ENCODE measurements at regions not wholly inside any gene's neighbourhood (a gene's known extent, or its start where the extent isn't known, plus 50 kb on each side); places are given as distances from the start of the nearest gene placed in this dataset.

DNA sequence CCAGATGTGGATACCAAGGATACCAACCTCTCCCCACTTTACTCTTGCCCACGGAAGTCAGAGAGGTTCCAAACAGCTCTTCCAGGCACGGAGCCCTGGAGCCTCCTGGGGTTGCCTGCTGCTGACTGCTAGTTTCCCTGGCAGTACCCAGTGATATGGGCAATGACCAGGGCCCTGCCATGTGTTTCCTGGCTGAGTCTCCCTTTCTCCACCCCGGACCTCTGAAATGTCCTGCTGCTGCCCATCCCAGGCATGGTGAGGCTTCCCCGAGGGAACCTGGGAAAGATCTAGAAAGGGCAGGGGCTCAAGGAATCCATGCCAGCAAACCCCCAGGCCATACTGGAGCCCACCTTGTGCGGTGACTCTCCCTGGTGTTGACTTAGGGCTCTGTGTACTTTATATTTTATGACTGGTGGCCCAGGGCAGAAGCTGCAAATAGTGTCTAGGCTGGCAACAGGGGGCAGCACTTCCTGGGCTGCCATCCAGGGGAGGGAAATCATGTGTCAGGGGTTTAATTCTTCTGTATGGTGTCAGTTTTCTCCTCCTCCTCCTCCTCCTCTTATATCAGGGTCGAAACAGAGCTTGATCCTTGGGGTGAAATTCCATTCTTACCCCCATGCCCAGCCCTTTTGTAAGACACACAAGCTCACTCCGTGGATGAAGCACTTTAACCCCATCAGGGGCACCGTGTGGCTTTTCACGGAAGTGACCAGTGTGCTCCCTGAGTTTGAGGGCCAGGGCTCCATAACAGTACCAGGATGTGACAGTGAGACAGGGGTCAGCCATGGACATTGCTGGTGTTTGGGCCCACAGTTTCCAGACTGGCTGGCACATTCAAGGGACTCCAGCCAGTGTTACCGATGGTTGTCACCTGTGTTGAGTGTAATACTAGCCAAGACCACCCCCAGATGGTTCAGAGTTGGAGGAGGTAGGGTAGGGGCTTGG is 62.4 kb upstream of the GDF10 start:
- Histone ChIP-seq H2AFZ (ENCODE audit: low read depth, low read length) (no peak overlapping the region), H3K27me3 (ENCODE audit: insufficient read depth, low read depth, low read length) (no peaks in the 10 kb centered on the region), H3K4me2 (ENCODE audit: low read length) (no peak overlapping the region), H3K27ac (ENCODE audit: low read length) (no peak overlapping the region), H4K20me1 (ENCODE audit: insufficient read depth) (no peaks in the 10 kb centered on the region), H3K9me3 (ENCODE audit: low read length) (no peaks in the 10 kb centered on the region), H3F3A (ENCODE audit: insufficient read depth, low read length, poor library complexity, severe bottlenecking) (no peaks in the 10 kb centered on the region), H3K36me3 (ENCODE audit: insufficient read depth, low read length) (no peaks in the 10 kb centered on the region), H3K4me3 (ENCODE audit: low read length) (no peak overlapping the region), H3K79me2 (replicated peaks; ENCODE audit: insufficient read depth, low read length) (no peaks in the 10 kb centered on the region), H3K9ac (ENCODE audit: low read length) (no peak overlapping the region), H3K9me2 (ENCODE audit: insufficient read depth, low read length) (no peaks in the 10 kb centered on the region)
- TF ChIP-seq EP300 (conservative IDR thresholded peaks at IDR 0.05; ENCODE audit: poor library complexity, severe bottlenecking) (no peak), EZH2 (IDR thresholded peaks at IDR 0.05; ENCODE audit: borderline replicate concordance, insufficient read depth, low read length, poor library complexity, severe bottlenecking) (no peak), MXI1 (conservative IDR thresholded peaks at IDR 0.05; ENCODE audit: poor library complexity, severe bottlenecking) (no peak), POLR2AphosphoS5 (IDR thresholded peaks at IDR 0.05) (no peak), TAF1 (IDR thresholded peaks at IDR 0.05; ENCODE audit: low read depth) (no peak), SMC3 (conservative IDR thresholded peaks at IDR 0.05; ENCODE audit: poor library complexity) (no peak), RAD21 (conservative IDR thresholded peaks at IDR 0.05) (no peak)
- TF ChIP-seq, protein P1, sequence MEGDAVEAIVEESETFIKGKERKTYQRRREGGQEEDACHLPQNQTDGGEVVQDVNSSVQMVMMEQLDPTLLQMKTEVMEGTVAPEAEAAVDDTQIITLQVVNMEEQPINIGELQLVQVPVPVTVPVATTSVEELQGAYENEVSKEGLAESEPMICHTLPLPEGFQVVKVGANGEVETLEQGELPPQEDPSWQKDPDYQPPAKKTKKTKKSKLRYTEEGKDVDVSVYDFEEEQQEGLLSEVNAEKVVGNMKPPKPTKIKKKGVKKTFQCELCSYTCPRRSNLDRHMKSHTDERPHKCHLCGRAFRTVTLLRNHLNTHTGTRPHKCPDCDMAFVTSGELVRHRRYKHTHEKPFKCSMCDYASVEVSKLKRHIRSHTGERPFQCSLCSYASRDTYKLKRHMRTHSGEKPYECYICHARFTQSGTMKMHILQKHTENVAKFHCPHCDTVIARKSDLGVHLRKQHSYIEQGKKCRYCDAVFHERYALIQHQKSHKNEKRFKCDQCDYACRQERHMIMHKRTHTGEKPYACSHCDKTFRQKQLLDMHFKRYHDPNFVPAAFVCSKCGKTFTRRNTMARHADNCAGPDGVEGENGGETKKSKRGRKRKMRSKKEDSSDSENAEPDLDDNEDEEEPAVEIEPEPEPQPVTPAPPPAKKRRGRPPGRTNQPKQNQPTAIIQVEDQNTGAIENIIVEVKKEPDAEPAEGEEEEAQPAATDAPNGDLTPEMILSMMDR (IDR thresholded peaks at IDR 0.05; ENCODE audit: poor library complexity, severe bottlenecking): no peak
- TF ChIP-seq, protein P2, sequence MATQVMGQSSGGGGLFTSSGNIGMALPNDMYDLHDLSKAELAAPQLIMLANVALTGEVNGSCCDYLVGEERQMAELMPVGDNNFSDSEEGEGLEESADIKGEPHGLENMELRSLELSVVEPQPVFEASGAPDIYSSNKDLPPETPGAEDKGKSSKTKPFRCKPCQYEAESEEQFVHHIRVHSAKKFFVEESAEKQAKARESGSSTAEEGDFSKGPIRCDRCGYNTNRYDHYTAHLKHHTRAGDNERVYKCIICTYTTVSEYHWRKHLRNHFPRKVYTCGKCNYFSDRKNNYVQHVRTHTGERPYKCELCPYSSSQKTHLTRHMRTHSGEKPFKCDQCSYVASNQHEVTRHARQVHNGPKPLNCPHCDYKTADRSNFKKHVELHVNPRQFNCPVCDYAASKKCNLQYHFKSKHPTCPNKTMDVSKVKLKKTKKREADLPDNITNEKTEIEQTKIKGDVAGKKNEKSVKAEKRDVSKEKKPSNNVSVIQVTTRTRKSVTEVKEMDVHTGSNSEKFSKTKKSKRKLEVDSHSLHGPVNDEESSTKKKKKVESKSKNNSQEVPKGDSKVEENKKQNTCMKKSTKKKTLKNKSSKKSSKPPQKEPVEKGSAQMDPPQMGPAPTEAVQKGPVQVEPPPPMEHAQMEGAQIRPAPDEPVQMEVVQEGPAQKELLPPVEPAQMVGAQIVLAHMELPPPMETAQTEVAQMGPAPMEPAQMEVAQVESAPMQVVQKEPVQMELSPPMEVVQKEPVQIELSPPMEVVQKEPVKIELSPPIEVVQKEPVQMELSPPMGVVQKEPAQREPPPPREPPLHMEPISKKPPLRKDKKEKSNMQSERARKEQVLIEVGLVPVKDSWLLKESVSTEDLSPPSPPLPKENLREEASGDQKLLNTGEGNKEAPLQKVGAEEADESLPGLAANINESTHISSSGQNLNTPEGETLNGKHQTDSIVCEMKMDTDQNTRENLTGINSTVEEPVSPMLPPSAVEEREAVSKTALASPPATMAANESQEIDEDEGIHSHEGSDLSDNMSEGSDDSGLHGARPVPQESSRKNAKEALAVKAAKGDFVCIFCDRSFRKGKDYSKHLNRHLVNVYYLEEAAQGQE (IDR thresholded peaks at IDR 0.05; ENCODE audit: borderline replicate concordance): no peak

DNA sequence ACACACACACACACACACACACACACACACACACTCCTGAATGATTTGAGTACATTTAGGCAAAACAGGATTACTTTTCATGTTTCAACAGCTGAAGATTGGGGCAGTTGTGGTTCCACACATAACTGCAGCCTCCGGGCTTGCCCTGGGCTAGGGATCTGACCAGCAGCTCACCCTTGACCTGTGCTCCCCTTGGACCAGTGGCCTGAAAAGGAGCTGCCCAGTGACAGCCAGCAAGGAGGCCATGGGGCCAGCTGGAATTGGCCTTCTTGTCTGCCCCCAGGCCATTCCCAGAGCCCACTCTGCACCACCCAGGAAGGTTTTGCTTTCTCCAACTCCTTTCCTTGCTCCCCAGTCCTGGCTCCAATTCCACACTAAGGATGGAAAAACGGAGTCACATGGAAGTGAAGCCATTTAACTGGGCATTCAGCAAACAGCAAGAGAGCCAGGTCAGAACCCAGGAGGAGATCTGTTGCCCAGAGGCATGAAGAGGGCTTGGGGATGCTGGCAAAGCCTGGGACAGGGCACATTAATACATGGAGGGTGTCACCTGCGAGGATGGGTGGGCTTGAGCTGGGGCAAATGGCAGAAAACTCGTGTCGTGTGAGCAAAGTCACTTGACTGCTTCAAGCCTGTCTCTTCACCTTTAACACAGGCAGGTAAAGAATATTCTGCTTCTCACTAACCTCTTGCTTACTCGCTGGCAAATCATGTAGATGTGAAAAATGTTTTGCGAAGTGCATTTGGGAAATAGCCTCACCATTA is 61.5 kb upstream of the GDF10 start:
- H3K27ac ChIP-seq (ENCODE audit: low read length): no peak overlapping the region
- H2AFZ ChIP-seq (ENCODE audit: low read depth, low read length): no peak overlapping the region
- no peaks in the 10 kb centered on the region for H3K27me3 ChIP-seq (ENCODE audit: insufficient read depth, low read depth, low read length)
- TF ChIP-seq, protein P2 (IDR thresholded peaks at IDR 0.05; ENCODE audit: borderline replicate concordance): no peak
- TF ChIP-seq MXI1 (conservative IDR thresholded peaks at IDR 0.05; ENCODE audit: poor library complexity, severe bottlenecking): no peak
- TF ChIP-seq, protein P1 (IDR thresholded peaks at IDR 0.05; ENCODE audit: poor library complexity, severe bottlenecking): no peak
- H3K4me2 ChIP-seq (ENCODE audit: low read length): no peak overlapping the region
- no peak overlapping the region for H3K9ac ChIP-seq (ENCODE audit: low read length)
- H3F3A ChIP-seq (ENCODE audit: insufficient read depth, low read length, poor library complexity, severe bottlenecking): no peaks in the 10 kb centered on the region
- H3K9me3 ChIP-seq (ENCODE audit: low read length): no peaks in the 10 kb centered on the region
- no peaks in the 10 kb centered on the region for H3K36me3 ChIP-seq (ENCODE audit: insufficient read depth, low read length)
- no peaks in the 10 kb centered on the region for H3K79me2 ChIP-seq (replicated peaks; ENCODE audit: insufficient read depth, low read length)
- no peaks in the 10 kb centered on the region for H4K20me1 ChIP-seq (ENCODE audit: insufficient read depth)
- H3K4me3 ChIP-seq (ENCODE audit: low read length): no peak overlapping the region
- H3K9me2 ChIP-seq (ENCODE audit: insufficient read depth, low read length): no peaks in the 10 kb centered on the region

All from neural cell (in vitro differentiated cells).